ENCODE measurements at regions not wholly inside any gene's neighbourhood (a gene's known extent, or its start where the extent isn't known, plus 50 kb on each side); places are given as distances from the start of the nearest gene placed in this dataset.

DNA sequence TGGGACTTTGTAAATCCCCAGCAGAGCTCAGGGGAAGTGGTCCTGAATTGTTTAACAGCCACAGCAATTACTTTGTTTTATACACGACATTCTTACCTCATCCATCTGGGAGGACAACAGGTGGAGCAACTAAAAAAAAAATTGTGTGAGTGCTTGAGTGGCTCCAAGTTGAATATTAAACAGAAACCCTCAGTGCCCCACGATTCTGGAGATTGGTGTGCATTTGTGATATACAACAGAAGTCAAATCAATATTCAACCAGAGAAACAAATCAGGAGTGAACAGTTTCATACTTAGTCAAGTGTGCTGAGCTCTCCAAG is 204.8 kb downstream of the HAPSTR1 start:
- DNase-seq (ENCODE audit: low read depth in 3 of 3, low spot score in 1 of 3): no peak

- no peak for DNase-seq (ENCODE audit: low read depth in 3 of 3, low spot score in 1 of 3)
Measured at GRCh38 chr16:9297437-9298113, 206.1 kb downstream of the HAPSTR1 start.

- no peak for DNase-seq (ENCODE audit: low read depth in 3 of 3, low spot score in 1 of 3)
Measured at GRCh38 chr16:9300252-9300651, 208.8 kb downstream of the HAPSTR1 start.

DNA sequence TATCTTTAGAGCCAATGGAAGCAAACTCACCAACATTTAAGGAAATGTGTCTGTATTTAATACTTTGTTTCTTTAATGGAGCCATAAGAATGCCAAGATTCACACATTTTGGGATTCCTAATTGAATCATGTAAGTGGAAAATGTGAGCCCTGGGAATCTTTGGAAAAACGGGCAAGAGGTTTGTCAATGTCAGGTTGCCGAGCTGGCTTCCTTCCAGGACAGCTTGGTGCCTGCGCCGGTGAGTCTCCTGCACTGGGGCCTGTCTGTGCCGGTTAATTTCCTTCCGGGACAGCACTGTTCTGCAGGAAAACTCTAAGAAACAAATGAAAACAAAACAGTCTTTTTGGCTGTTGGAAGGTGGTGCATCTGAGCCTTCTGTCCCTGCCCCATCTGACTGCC is 210.6 kb downstream of the HAPSTR1 start:
- no peak for DNase-seq (ENCODE audit: low read depth in 3 of 3, low spot score in 1 of 3)

DNA sequence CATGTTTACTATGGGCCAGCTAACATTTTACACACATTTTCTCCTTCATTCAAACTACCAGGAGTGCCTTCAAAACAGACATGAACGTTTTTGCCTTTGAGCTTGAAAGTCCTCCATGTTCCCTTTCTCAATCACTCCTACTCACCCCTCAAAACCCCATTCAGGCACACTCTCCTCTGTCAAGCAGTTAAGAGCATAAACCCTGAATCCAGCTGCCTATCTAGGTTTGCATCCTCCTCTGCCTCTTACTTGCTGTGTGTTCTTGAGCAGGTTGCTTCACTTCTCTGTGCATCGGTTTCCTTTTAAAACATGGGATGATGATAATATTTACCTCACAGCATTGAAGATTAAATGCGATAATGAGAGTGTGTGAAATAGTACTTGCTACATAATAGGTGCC is 215.3 kb downstream of the HAPSTR1 start:
- no peak for DNase-seq (ENCODE audit: low read depth in 3 of 3, low spot score in 1 of 3)

DNA sequence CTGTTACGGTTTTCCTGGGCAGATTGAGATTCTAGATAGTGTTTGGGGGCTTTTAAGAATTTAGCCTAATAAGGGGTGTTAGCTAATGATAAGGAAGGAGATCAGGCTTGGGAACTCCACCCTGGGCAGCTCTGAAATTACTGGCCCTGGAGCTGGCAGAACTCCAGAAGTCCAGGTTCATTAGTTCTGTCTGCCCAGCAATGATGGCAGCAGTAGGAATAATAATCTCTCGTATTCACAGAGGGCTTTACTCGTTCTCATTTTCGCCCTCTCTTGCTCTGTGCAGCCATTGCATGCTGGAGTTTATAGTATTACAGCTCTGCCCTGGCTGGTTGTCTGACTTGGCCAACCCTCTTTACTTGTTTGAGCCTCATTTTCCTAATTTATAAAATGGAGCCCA is 216.0 kb downstream of the HAPSTR1 start:
- DNase-seq (ENCODE audit: low read depth in 3 of 3, low spot score in 1 of 3): no peak

DNA sequence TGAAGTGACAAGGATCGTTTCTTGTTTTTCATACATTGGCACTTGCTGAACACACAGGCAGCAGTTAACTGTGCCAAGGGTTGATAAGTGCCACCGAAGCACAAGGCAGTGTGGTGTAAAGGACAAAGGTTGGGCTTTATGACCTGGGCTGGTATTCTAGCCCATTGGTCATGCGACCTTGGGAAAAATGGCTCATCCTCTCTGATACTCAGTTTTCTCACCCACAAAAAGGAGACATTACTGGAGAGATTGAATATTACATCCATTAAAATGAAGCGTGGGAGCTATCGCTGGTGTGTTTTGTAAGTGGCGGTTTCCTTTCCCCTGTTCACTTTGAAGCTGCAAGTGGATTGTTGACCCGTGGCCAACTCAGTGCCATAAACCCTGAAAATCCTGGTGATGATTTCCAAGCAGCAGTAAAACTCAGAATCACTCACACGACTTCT is 216.9 kb downstream of the HAPSTR1 start:
- no peak for DNase-seq (ENCODE audit: low read depth in 3 of 3, low spot score in 1 of 3)

GRCh38 chr16:9308850-9309249 is 217.4 kb downstream of the HAPSTR1 start:
- DNase-seq (ENCODE audit: low read depth in 3 of 3, low spot score in 1 of 3): no peak

- DNase-seq (ENCODE audit: low read depth in 3 of 3, low spot score in 1 of 3): no peak
Measured at GRCh38 chr16:9309844-9310243, 218.4 kb downstream of the HAPSTR1 start.

- DNase-seq (ENCODE audit: low read depth in 3 of 3, low spot score in 1 of 3): no peak
Measured at GRCh38 chr16:9311303-9311954, 220.0 kb downstream of the HAPSTR1 start.

DNA sequence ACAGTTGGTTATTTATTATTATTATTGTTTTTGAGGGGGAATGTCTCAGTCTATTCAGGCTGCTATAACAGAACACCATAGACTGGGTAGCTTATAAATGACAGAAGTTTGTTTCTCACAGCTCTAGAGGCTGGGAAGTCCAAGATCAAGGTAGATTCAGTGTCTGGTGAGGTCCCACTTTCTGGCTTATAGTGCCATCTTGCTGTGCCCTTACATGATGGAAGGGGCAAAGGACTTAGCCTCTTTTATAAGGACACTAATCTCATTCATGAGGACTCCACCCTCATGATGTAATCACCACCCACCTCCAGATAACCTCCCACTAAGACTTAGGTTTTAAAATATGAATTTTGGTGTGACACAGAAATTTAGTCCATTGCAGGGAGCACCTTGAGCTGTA is 224.6 kb downstream of the HAPSTR1 start:
- DNase-seq (ENCODE audit: low read depth in 3 of 3, low spot score in 1 of 3): no peak

DNA sequence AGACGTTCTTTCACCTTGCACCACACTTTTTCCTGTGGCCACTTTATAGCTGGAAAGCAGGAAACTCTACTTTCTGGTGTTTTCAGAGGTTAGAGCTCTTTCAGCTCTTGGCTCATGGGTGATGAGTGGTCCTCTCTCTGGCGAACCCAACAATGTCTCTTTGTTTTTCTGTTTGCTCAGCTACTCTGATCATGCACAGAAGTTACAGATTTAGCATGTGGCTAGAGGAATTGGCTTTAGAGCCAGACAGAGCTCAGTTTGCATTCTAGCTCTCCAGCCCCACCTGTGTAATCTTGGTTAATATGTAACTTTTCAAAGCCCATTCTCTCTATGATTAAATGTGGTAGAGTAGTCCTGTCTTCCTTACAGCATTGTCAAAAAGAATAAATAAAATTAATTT is 225.2 kb downstream of the HAPSTR1 start:
- DNase-seq (ENCODE audit: low read depth in 3 of 3, low spot score in 1 of 3): no peak

DNA sequence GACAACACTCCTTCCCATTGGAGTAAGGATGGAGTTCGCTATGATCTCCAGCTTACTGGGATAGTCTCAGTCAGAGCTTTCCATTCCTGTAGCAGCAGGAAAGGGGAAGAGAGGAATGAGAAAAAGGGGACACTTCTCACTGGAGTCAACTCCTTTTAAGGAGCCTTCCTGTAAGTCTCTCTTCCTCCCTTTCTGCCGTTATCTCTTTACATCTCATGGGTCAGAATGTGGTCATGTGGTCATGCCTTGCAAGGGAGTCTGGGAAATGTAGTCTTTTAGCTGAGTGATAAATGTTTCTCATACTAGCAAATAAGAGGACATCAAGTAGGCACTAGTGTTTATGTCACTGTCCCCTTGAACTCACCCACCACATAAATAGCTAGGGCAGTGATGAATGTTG is 227.3 kb downstream of the HAPSTR1 start:
- no peak for DNase-seq (ENCODE audit: low read depth in 3 of 3, low spot score in 1 of 3)

GRCh38 chr16:9322769-9323168 is 231.3 kb downstream of the HAPSTR1 start:
- DNase-seq (ENCODE audit: low read depth in 3 of 3, low spot score in 1 of 3): no peak

- DNase-seq (ENCODE audit: low read depth in 3 of 3, low spot score in 1 of 3): no peak
Measured at GRCh38 chr16:9323170-9323569, 231.7 kb downstream of the HAPSTR1 start.

DNA sequence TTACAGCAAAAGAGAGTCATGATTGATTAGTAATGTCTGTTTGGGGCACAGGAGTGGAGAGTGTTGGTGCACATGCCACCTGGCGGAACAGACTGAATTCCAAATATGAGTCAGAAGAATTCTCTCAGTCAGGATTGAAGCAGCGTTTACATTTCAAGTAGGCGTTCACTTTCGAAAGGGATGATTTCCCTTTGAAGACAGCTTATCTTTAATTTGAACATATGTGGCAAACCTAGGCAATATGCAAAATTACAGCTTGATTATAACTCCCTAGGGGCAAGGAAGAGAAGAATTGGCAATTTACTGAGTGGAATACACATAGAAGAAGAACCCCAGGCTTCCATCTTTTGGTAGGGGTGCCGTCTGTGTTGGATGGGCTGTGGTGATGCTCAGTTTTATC is 235.8 kb downstream of the HAPSTR1 start:
- DNase-seq (ENCODE audit: low read depth in 3 of 3, low spot score in 1 of 3): no peak

GRCh38 chr16:9328411-9328810 is 237.0 kb downstream of the HAPSTR1 start:
- no peak for DNase-seq (ENCODE audit: low read depth in 3 of 3, low spot score in 1 of 3)

GRCh38 chr16:9330095-9330494 is 238.7 kb downstream of the HAPSTR1 start:
- DNase-seq (ENCODE audit: low read depth in 3 of 3, low spot score in 1 of 3): no peak

DNA sequence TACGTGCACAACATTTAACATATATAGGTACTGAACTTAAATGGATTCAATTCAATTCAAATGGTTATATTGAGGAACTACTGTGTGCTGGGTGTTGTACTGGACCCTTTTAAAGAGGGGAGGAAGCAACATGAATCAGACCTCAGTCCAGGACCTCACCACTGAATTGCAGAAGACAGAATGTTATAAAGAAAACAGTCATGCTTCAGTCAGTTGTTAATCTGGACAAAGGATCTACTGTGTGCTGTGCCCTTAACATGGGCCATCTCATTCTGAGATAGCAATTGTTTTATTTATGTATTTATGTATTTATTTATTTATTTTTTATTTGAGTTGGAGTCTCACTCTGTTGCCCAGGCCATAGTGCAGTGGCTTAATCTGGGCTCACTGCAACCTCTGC is 240.1 kb downstream of the HAPSTR1 start:
- no peak for DNase-seq (ENCODE audit: low read depth in 3 of 3, low spot score in 1 of 3)

GRCh38 chr16:9332574-9333148 is 241.2 kb downstream of the HAPSTR1 start:
- DNase-seq (ENCODE audit: low read depth in 3 of 3, low spot score in 1 of 3): no peak

GRCh38 chr16:9333469-9333868 is 242.0 kb downstream of the HAPSTR1 start:
- no peak for DNase-seq (ENCODE audit: low read depth in 3 of 3, low spot score in 1 of 3)

DNA sequence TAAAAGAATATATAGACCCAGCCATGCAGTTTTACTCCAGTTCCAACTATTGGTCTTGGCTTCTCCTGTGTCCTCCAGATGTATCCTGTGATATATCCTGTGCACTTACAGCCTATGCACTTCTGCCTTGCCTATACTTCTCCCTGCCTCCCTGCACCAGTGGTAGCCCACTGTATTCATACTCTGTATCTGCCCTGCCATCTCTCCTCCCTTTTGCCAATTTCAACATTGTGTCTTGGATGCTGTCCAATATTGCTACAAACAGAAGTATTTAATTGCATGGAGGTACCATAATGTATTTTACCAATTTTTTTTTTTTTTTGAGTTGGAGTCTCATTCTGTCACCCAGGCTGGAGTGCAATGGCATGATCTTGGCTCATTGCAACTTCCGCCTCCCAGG is 242.7 kb downstream of the HAPSTR1 start:
- DNase-seq (ENCODE audit: low read depth in 3 of 3, low spot score in 1 of 3): no peak

All from stimulated activated CD4-positive, alpha-beta T cell treated with anti-CD3 and anti-CD28 coated beads, TNF-alpha, amount 100 ng/mL, for 1 hour (primary cell).